GM12891 (cell line): ENCODE measurements at regions not wholly inside any gene's neighbourhood (a gene's known extent, or its start where the extent isn't known, plus 50 kb on each side); places are given as distances from the start of the nearest gene placed in this dataset.

Experiments used
- POLR2A ChIP-seq: IDR thresholded peaks from 2 replicates; pipeline ENCODE4 v1.6.1; 2011; ENCODE audit warnings: low read depth, low read length, control low read depth
- POLR2AphosphoS5 ChIP-seq: IDR thresholded peaks from 2 replicates; pipeline ENCODE4 v1.6.1; 2011; ENCODE audit warnings: low read depth, low read length, control low read depth
- SPI1 ChIP-seq: IDR thresholded peaks from 2 replicates; pipeline ENCODE4 v1.6.1; 2011; ENCODE audit warnings: low read depth, low read length, control low read depth
- TAF1 ChIP-seq: IDR thresholded peaks from 2 replicates; pipeline ENCODE4 v1.6.1; 2011; ENCODE audit warnings: low read depth, low read length, control low read depth

GRCh38 chr3:68234076-68234780 is 579.8 kb upstream of the SUCLG2 start:
- no peak for TF ChIP-seq POLR2A
- no peak for TF ChIP-seq SPI1
- no peak for TF ChIP-seq TAF1
- TF ChIP-seq POLR2AphosphoS5: no peak
